ES-I3 (cell line): ENCODE measurements at regions not wholly inside any gene's neighbourhood (a gene's known extent, or its start where the extent isn't known, plus 50 kb on each side); places are given as distances from the start of the nearest gene placed in this dataset.
"Not testable (repeated sequence)": the region's sequence is repeated elsewhere in the genome, so short reads cannot be mapped to it uniquely, and the experiment has no call there.

Source experiments
- H3K36me3 ChIP-seq: 2 replicates; pipeline ENCODE4 v1.6.1; 2013; ENCODE audit warnings: mild to moderate bottlenecking, low read length, control low read depth, moderate library complexity; ENCODE audit not compliant: insufficient read depth
- H3K4me1 ChIP-seq: 2 replicates; pipeline ENCODE4 v1.6.1; 2013; ENCODE audit warnings: mild to moderate bottlenecking, control low read depth, low read length; ENCODE audit not compliant: insufficient read depth
- H3K9ac ChIP-seq: 2 replicates; pipeline ENCODE4 v1.6.1; 2013; ENCODE audit warnings: low read depth, mild to moderate bottlenecking, low read length, moderate library complexity
- H3K9me3 ChIP-seq: 2 replicates; pipeline ENCODE4 v1.6.1; 2013; ENCODE audit warnings: mild to moderate bottlenecking, low read length, moderate library complexity; ENCODE audit not compliant: control insufficient read depth, insufficient read depth

GRCh38 chr18:78427081-78427480 is 552.5 kb upstream of the SALL3 start:
- H3K4me1 ChIP-seq = no peaks in the 10 kb centered on the region
- H3K9ac ChIP-seq = no peak overlapping the region
- no peaks in the 10 kb centered on the region for H3K36me3 ChIP-seq
- H3K9me3 ChIP-seq = no peaks in the 10 kb centered on the region

GRCh38 chr18:78429127-78430108 is 550.2 kb upstream of the SALL3 start:
- Histone ChIP-seq H3K9ac (no peak overlapping the region), H3K4me1 (no peaks in the 10 kb centered on the region), H3K9me3 (no peaks in the 10 kb centered on the region), H3K36me3 (no peaks in the 10 kb centered on the region)

- Histone ChIP-seq H3K36me3 (no peaks in the 10 kb centered on the region), H3K9ac (no peak overlapping the region), H3K9me3 (no peaks in the 10 kb centered on the region), H3K4me1 (no peaks in the 10 kb centered on the region)
Measured at GRCh38 chr18:78430131-78430758, 549.4 kb upstream of the SALL3 start.

GRCh38 chr18:78431606-78432005 is 548.0 kb upstream of the SALL3 start:
- no peaks in the 10 kb centered on the region for H3K36me3 ChIP-seq
- no peaks in the 10 kb centered on the region for H3K4me1 ChIP-seq
- H3K9ac ChIP-seq = no peak overlapping the region
- no peaks in the 10 kb centered on the region for H3K9me3 ChIP-seq

- Histone ChIP-seq H3K9ac (no peak overlapping the region), H3K4me1 (no peaks in the 10 kb centered on the region), H3K36me3 (no peaks in the 10 kb centered on the region), H3K9me3 (no peaks in the 10 kb centered on the region)
Measured at GRCh38 chr18:78433562-78433961, 546.1 kb upstream of the SALL3 start.

- no peaks in the 10 kb centered on the region for H3K36me3 ChIP-seq
- no peak overlapping the region for H3K9ac ChIP-seq
- H3K4me1 ChIP-seq = no peaks in the 10 kb centered on the region
- H3K9me3 ChIP-seq = no peaks in the 10 kb centered on the region
Measured at GRCh38 chr18:78436110-78436509, 543.5 kb upstream of the SALL3 start.

- H3K9me3 ChIP-seq, H3K36me3 ChIP-seq, H3K9ac ChIP-seq, H3K4me1 ChIP-seq: not testable (repeated sequence)
Measured at GRCh38 chr18:78438235-78438634, 541.4 kb upstream of the SALL3 start.

- H3K36me3 ChIP-seq = no peaks in the 10 kb centered on the region
- no peaks in the 10 kb centered on the region for H3K4me1 ChIP-seq
- no peaks in the 10 kb centered on the region for H3K9me3 ChIP-seq
- H3K9ac ChIP-seq = no peak overlapping the region
Measured at GRCh38 chr18:78445880-78446279, 533.7 kb upstream of the SALL3 start.

- Histone ChIP-seq H3K4me1 (0 out of 2 replicates have a peak, but pooled peaks cover 6% of the 10 kb centered on the region), H3K36me3 (no peaks in the 10 kb centered on the region), H3K9ac (no peak overlapping the region), H3K9me3 (no peaks in the 10 kb centered on the region)
Measured at GRCh38 chr18:78447211-78447610, 532.4 kb upstream of the SALL3 start.

GRCh38 chr18:78448106-78448505 is 531.5 kb upstream of the SALL3 start:
- Histone ChIP-seq H3K9ac (no peak overlapping the region), H3K4me1 (0 out of 2 replicates have a peak, but pooled peaks cover 6% of the 10 kb centered on the region), H3K36me3 (no peaks in the 10 kb centered on the region), H3K9me3 (no peaks in the 10 kb centered on the region)

GRCh38 chr18:78448591-78448990 is 531.0 kb upstream of the SALL3 start:
- 0 out of 2 replicates have a peak, but pooled peaks cover 6% of the 10 kb centered on the region for H3K4me1 ChIP-seq
- no peak overlapping the region for H3K9ac ChIP-seq
- no peaks in the 10 kb centered on the region for H3K9me3 ChIP-seq
- no peaks in the 10 kb centered on the region for H3K36me3 ChIP-seq

- Histone ChIP-seq H3K36me3 (no peaks in the 10 kb centered on the region), H3K9me3 (no peaks in the 10 kb centered on the region), H3K4me1 (0 out of 2 replicates have a peak, but pooled peaks cover 6% of the 10 kb centered on the region), H3K9ac (no peak overlapping the region)
Measured at GRCh38 chr18:78454221-78454620, 525.4 kb upstream of the SALL3 start.

GRCh38 chr18:78455386-78455785 is 524.2 kb upstream of the SALL3 start:
- Histone ChIP-seq H3K4me1 (0 out of 2 replicates have a peak, but pooled peaks cover 6% of the 10 kb centered on the region), H3K36me3 (no peaks in the 10 kb centered on the region), H3K9me3 (no peaks in the 10 kb centered on the region), H3K9ac (no peak overlapping the region)

GRCh38 chr18:78457011-78457410 is 522.6 kb upstream of the SALL3 start:
- no peak overlapping the region for H3K9ac ChIP-seq
- no peaks in the 10 kb centered on the region for H3K9me3 ChIP-seq
- H3K36me3 ChIP-seq = no peaks in the 10 kb centered on the region
- H3K4me1 ChIP-seq = 0 out of 2 replicates have a peak, but pooled peaks cover under 1% of the 10 kb centered on the region

GRCh38 chr18:78457731-78458130 is 521.9 kb upstream of the SALL3 start:
- no peaks in the 10 kb centered on the region for H3K9me3 ChIP-seq
- no peaks in the 10 kb centered on the region for H3K36me3 ChIP-seq
- no peaks in the 10 kb centered on the region for H3K4me1 ChIP-seq
- no peak overlapping the region for H3K9ac ChIP-seq
